Epithelial cell of esophagus (primary cell): ENCODE measurements at regions not wholly inside any gene's neighbourhood (a gene's known extent, or its start where the extent isn't known, plus 50 kb on each side); places are given as distances from the start of the nearest gene placed in this dataset.

Experiments
- DNase-seq: peaks from one replicate; pipeline ENCODE4 v3.0.0; 2010; ENCODE audit warnings: low read depth
- H3K4me3 ChIP-seq: 2 replicates; pipeline ENCODE4 v1.5.1; 2011; ENCODE audit warnings: mild to moderate bottlenecking, low read length, control low read depth
- TF ChIP-seq, protein P1 (sequence below): IDR thresholded peaks from 2 replicates; pipeline ENCODE4 v1.5.1; 2011; ENCODE audit warnings: low read depth, mild to moderate bottlenecking, low read length, control low read depth, inconsistent platforms; ENCODE audit not compliant: insufficient read depth; ENCODE audit errors: missing control alignments

DNA sequence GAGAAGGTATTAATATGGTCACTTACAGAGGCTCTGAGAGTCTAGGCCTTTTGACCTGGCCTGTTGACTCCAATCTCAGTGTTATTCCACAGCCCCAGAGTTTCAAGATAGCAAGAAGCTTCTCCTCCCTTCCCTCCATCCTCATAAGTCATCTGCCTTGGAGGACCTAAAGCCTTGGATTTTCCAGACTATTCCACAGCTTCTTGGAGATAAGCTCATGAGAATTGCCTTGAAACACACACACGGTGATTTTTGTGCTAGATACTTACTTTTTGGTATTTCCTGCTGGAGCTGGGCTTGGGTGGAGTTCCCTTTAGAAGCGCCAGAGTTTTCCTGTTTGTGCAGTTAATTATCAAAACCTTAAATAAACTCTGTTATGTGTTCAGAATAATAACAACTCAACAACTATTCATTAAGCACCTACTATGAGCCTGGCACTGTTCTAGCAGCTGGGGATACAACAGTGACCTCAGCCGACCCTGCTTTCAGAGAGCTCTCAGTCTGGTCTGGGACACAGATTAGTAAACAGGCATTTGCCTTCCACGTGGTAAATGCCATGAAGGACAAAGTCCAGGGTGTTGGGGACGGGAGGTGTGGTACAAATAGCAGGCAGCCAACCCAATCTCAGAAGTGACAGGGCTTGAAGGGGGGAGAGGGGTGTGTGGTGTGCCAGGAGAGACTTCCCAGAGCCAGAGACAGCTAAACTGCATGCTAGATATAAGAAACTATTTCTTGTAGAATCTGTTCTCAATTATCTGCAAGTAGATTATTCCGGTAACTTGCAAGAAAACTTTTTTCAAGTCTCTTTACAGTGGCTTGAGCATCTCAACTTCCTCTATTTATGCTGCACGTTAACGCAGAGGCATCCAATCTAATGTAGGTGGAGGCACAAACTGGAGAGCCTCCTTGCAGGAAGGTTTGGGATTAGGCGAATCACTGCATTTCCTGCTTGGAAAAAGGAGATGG, 55.9 kb upstream of the KLF9 start:
- TF ChIP-seq, protein P1, sequence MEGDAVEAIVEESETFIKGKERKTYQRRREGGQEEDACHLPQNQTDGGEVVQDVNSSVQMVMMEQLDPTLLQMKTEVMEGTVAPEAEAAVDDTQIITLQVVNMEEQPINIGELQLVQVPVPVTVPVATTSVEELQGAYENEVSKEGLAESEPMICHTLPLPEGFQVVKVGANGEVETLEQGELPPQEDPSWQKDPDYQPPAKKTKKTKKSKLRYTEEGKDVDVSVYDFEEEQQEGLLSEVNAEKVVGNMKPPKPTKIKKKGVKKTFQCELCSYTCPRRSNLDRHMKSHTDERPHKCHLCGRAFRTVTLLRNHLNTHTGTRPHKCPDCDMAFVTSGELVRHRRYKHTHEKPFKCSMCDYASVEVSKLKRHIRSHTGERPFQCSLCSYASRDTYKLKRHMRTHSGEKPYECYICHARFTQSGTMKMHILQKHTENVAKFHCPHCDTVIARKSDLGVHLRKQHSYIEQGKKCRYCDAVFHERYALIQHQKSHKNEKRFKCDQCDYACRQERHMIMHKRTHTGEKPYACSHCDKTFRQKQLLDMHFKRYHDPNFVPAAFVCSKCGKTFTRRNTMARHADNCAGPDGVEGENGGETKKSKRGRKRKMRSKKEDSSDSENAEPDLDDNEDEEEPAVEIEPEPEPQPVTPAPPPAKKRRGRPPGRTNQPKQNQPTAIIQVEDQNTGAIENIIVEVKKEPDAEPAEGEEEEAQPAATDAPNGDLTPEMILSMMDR = no peak
- no peak for DNase-seq
- no peak overlapping the region for H3K4me3 ChIP-seq

- TF ChIP-seq, protein P1 = no peak
- H3K4me3 ChIP-seq = no peak overlapping the region
- DNase-seq = no peak
Measured at GRCh38 chr9:70468291-70468690, 53.8 kb upstream of the KLF9 start.

DNA sequence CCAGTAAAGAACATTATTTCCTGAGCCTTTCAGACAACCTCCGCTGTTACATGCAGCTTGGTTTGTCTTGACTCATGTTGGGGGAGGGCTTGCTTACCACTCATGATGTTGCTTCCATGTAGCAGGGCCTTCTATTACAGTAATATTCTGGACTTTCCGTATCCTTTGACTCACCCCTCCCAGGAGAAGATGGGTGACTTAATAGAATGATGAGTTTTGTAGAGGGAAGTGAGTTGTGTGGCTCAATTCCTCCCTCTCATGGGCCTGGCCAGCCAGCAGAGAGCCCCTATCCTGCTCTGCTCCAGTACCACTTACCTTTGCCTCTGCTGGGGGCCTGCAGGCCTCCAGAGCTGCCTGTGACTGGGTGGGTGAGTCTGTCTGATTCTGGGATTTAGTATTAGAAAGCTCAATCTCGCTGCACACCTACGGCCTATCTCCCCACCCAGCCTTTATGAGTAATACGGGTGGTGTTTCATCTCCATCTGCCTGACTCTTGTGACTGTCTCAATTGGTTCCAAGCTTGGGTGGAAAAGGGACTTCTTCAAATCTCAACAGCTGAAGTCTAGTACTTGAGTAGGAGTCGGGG, 52.6 kb upstream of the KLF9 start:
- TF ChIP-seq, protein P1 = no peak
- DNase-seq = peak; percentile 95
- H3K4me3 ChIP-seq = no peak overlapping the region

DNA sequence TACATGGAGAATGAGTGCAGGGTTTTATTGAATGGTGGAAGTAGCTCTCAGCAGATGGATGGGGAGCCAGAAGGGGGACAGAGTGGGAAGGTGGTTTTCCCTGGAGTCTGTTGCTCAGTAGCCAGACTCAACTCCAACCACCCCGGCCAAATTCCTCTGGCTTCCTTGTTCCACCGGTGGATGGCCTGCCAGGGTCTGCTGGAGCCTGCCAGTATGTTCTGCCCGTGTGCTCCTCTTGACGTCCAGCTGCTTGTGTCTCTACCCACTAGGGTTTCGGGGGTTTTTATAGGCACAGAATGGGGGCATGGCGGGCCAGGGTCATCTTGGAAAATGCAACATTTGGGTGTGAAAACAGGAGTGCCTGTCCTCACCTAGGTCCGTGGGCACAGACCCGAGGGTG, 51.4 kb upstream of the KLF9 start:
- no peak for DNase-seq
- TF ChIP-seq, protein P1 = no peak
- H3K4me3 ChIP-seq = no peak overlapping the region

DNA sequence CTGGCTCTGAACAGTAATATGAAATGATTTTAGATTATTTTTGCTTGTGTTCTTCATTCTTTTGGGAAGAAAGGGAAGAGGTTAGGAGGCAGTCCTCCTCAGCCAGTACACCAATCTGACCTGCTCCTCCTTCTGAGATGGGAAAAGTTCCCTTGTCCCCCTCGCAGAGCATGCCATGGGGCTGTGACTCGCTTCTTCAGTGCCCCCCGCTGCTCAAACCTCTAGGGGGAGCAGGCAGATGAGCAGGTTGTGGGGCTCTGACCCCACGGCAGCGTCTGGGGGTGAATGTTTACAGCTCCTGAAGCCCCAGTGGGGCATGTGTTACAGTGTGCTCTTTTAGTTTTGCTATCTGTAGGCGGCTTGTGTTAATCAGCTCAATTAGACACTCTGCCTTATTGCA, 50.9 kb upstream of the KLF9 start:
- H3K4me3 ChIP-seq = no peak overlapping the region
- TF ChIP-seq, protein P1 = no peak

More for the DNA sequence above, 50.9 kb upstream of the KLF9 start:
- no peak for DNase-seq
